Endothelial cell of umbilical vein (primary cell): ENCODE measurements at regions not wholly inside any gene's neighbourhood (a gene's known extent, or its start where the extent isn't known, plus 50 kb on each side); places are given as distances from the start of the nearest gene placed in this dataset.

Experiments
- BruUV-seq: library from RNA; stranded (reverse); fragments of 400-500 nt; replicated peaks from 2 replicates; lab custom pipeline; 2021; lab: Mats Ljungman, UMichigan
- CTCF ChIA-PET: fragments of 300-600, 350-600 bp; sonication (Branson Sonifier 250); formaldehyde crosslinking; loops from one replicate; lab custom pipeline; 2021; ENCODE audit warnings: antibody characterized with exemption, inconsistent platforms; lab: Charles Lee
- POLR2A ChIA-PET: fragments of 300-600, 350-600 bp; sonication (Branson Sonifier 250); formaldehyde crosslinking; loops from one replicate; lab custom pipeline; 2021; ENCODE audit warnings: antibody characterized with exemption, inconsistent platforms; lab: Charles Lee
- DNase-seq: peaks from one replicate; pipeline ENCODE4 v3.0.0-alpha.2; 2011; ENCODE audit warnings: low read depth, low spot score
- FAIRE-seq: peaks from 2 replicates; lab custom pipeline; 2011; peaks lifted over from hg19 to GRCh38; lab: Jason Lieb, UNC
- H2AFZ ChIP-seq: 2 replicates; pipeline ENCODE4 v1.6.0; 2012; ENCODE audit warnings: low read depth, low read length, control low read depth, inconsistent platforms
- H3K27ac ChIP-seq: 2 replicates; pipeline ENCODE4 v1.5.1; 2011; ENCODE audit warnings: low read depth, mild to moderate bottlenecking, control low read depth, low read length, moderate library complexity; ENCODE audit not compliant: insufficient read depth
- H3K27me3 ChIP-seq, 2 experiments: 2 replicates each; pipeline versions ENCODE4 v1.6.0 to v1.6.1; 2011; ENCODE audit warnings: low read length in 2 of 2, mixed read lengths in 1 of 2; ENCODE audit not compliant: control insufficient read depth in 2 of 2, insufficient read depth in 2 of 2
- H3K36me3 ChIP-seq, 2 experiments: 2 replicates in 1 of 2; 3 replicates in 1 of 2; pipeline ENCODE4 v1.5.1; 2011; ENCODE audit warnings: low read length in 2 of 2, mild to moderate bottlenecking in 1 of 2, moderate library complexity in 1 of 2; ENCODE audit not compliant: control insufficient read depth in 2 of 2, insufficient read depth in 2 of 2; ENCODE audit errors: extremely low read depth in 1 of 2
- H3K4me1 ChIP-seq: 3 replicates; pipeline ENCODE4 v1.5.1; 2011; ENCODE audit warnings: mild to moderate bottlenecking, low read length; ENCODE audit not compliant: control insufficient read depth, insufficient read depth; ENCODE audit errors: extremely low read depth
- H3K4me2 ChIP-seq: 2 replicates; pipeline ENCODE4 v1.6.1; 2011; ENCODE audit warnings: low read length, control low read depth, mixed read lengths; ENCODE audit not compliant: insufficient read depth
- H3K4me3 ChIP-seq, 3 experiments: fragments of 200-600 bp in 1 of 3; sonication (generic), shearing (Covaris generic) in 1 of 3; replicated peaks in 1 of 3; 2 replicates each; pipeline ENCODE4 v1.5.1; 2011 to 2016; ENCODE audit warnings: control low read depth in 3 of 3, low read length in 3 of 3, mild to moderate bottlenecking in 2 of 3, inconsistent platforms in 1 of 3, low read depth in 1 of 3, moderate library complexity in 1 of 3; ENCODE audit not compliant: insufficient read depth in 1 of 3
- H3K79me2 ChIP-seq: 2 replicates; pipeline ENCODE4 v1.6.0; 2012; ENCODE audit warnings: low read length, inconsistent platforms; ENCODE audit not compliant: control insufficient read depth, insufficient read depth
- H3K9ac ChIP-seq: replicated peaks from 2 replicates; pipeline ENCODE3; 2011; ENCODE audit warnings: low read length, control low read depth; ENCODE audit not compliant: insufficient read depth; ENCODE audit errors: extremely low read depth
- H3K9me1 ChIP-seq: replicated peaks from 3 replicates; pipeline ENCODE4 v1.6.0; 2011; ENCODE audit warnings: mild to moderate bottlenecking, low read length; ENCODE audit not compliant: control insufficient read depth, insufficient read depth; ENCODE audit errors: extremely low read depth
- H3K9me3 ChIP-seq: replicated peaks from 2 replicates; pipeline ENCODE4 v1.5.1; 2012; ENCODE audit warnings: low read length, inconsistent platforms; ENCODE audit not compliant: control insufficient read depth, insufficient read depth
- H4K20me1 ChIP-seq: replicated peaks from 2 replicates; pipeline ENCODE3; 2011; ENCODE audit warnings: mild to moderate bottlenecking, low read length; ENCODE audit not compliant: control insufficient read depth, insufficient read depth; ENCODE audit errors: extremely low read depth
- CTCF ChIP-seq, 2 donors: IDR thresholded peaks; 1 replicate in 1 of 2; 2 replicates in 1 of 2; pipeline ENCODE4 v1.5.1; 2011; ENCODE audit warnings: low read length in 2 of 2, mild to moderate bottlenecking in 2 of 2, moderate library complexity in 2 of 2, control low read depth in 1 of 2, inconsistent platforms in 1 of 2, low read depth in 1 of 2; ENCODE audit not compliant: insufficient read depth in 1 of 2; ENCODE audit errors: extremely low read depth in 1 of 2
- EZH2 ChIP-seq: IDR thresholded peaks from 2 replicates; pipeline ENCODE4 v1.6.1; 2012; ENCODE audit warnings: borderline replicate concordance, low read depth, mild to moderate bottlenecking, moderate library complexity, low read length, inconsistent platforms; ENCODE audit not compliant: severe bottlenecking
- FOS ChIP-seq: IDR thresholded peaks from 2 replicates; pipeline ENCODE4 v1.6.1; 2011; ENCODE audit warnings: mild to moderate bottlenecking, low read length, moderate library complexity, borderline replicate concordance; ENCODE audit not compliant: insufficient read depth
- GATA2 ChIP-seq: IDR thresholded peaks from 2 replicates; pipeline ENCODE4 v1.7.0; 2011; ENCODE audit warnings: low read depth, mild to moderate bottlenecking, moderate library complexity, mixed read lengths, low read length; ENCODE audit not compliant: insufficient read length, insufficient read depth
- JUN ChIP-seq: IDR thresholded peaks from 2 replicates; pipeline ENCODE4 v1.6.1; 2011; ENCODE audit warnings: borderline replicate concordance, low read depth; ENCODE audit not compliant: insufficient read length, insufficient read depth
- MAX ChIP-seq: IDR thresholded peaks from 2 replicates; pipeline ENCODE4 v1.6.1; 2011; ENCODE audit not compliant: insufficient read depth, insufficient read length
- MYC ChIP-seq: IDR thresholded peaks from one replicate; pipeline ENCODE4 v1.6.1; 2011; ENCODE audit warnings: mild to moderate bottlenecking, low read depth, low read length
- POLR2A ChIP-seq: IDR thresholded peaks from 2 replicates; pipeline ENCODE4 v1.6.1; 2012; ENCODE audit warnings: low read depth, mild to moderate bottlenecking, control low read depth, low read length
- POLR2AphosphoS5 ChIP-seq: IDR thresholded peaks from 2 replicates; pipeline ENCODE4 v1.6.1; 2012; ENCODE audit warnings: low read depth, mild to moderate bottlenecking, control low read depth, low read length, moderate library complexity; ENCODE audit not compliant: insufficient read depth
- dilution Hi-C: fragments of 300-500 bp; cut with MboI; formaldehyde crosslinking; loops from one replicate; pipeline ENCODE4 v1.15.0; 2019; ENCODE audit warnings: low sequenced_read_pairs; ENCODE audit not compliant: extremely low pct_ligation_motif_present
- intact Hi-C: fragments of 100-400 bp; cut with micrococcal nuclease; formaldehyde crosslinking; loops from one replicate; pipeline ENCODE4 v1.10.0; 2022

- H4K20me1 ChIP-seq: no peaks in the 10 kb centered on the region
- H3K27ac ChIP-seq: no peak overlapping the region
- no peaks in the 10 kb centered on the region for H3K9me3 ChIP-seq
- FAIRE-seq: no peak
- BruUV-seq: no TSS peak
- H3K4me1 ChIP-seq: no peaks in the 10 kb centered on the region
- H3K9ac ChIP-seq: no peak overlapping the region
- POLR2A ChIA-PET: no interaction called here
- intact Hi-C loops (no loop called here), dilution Hi-C loops (no loop called here)
- DNase-seq: no peak
- H3K9me1 ChIP-seq: no peaks in the 10 kb centered on the region
- H3K4me3 ChIP-seq: no peak overlapping the region
- no peak overlapping the region for H3K4me2 ChIP-seq
- CTCF ChIA-PET: no interaction called here
- no peaks in the 10 kb centered on the region for H3K79me2 ChIP-seq
- TF ChIP-seq FOS: no peak
- TF ChIP-seq MAX: no peak
- H3K27me3 ChIP-seq: no peaks in the 10 kb centered on the region
- H2AFZ ChIP-seq: no peak overlapping the region
- H3K36me3 ChIP-seq: no peaks in the 10 kb centered on the region
These were observed 294.1 kb downstream of the ATPSCKMT start for GRCh38 chr5:9955586-9955985.

GRCh38 chr5:9954869-9955268 is 294.8 kb downstream of the ATPSCKMT start:
- Histone ChIP-seq H3K9me1 (no peaks in the 10 kb centered on the region), H3K27ac (no peak overlapping the region), H3K4me2 (no peak overlapping the region), H3K4me1 (no peaks in the 10 kb centered on the region), H2AFZ (no peak overlapping the region), H3K36me3 (no peaks in the 10 kb centered on the region), H3K9ac (no peak overlapping the region), H4K20me1 (no peaks in the 10 kb centered on the region), H3K9me3 (no peaks in the 10 kb centered on the region), H3K27me3 (no peaks in the 10 kb centered on the region), H3K79me2 (no peaks in the 10 kb centered on the region), H3K4me3 (no peak overlapping the region)
- no TSS peak for BruUV-seq
- DNase-seq: no peak
- TF ChIP-seq MYC: no peak
- TF ChIP-seq POLR2A: no peak
- no peak for TF ChIP-seq POLR2AphosphoS5
- no peak for TF ChIP-seq CTCF (IDR thresholded peaks at IDR 0.05; ENCODE audit: extremely low read depth in 1 of 2, insufficient read depth in 1 of 2, low read depth in 1 of 2, low read length in 2 of 2)
- no peak for TF ChIP-seq EZH2
- no peak for TF ChIP-seq MAX
- TF ChIP-seq GATA2: no peak
- no peak for TF ChIP-seq FOS
- no peak for TF ChIP-seq JUN
- intact Hi-C loops: no loop called here
- ChIA-PET POLR2A (no interaction called here), CTCF (no interaction called here)
- dilution Hi-C loops: no loop called here
- FAIRE-seq: no peak
